ENCODE measurements at regions not wholly inside any gene's neighbourhood (a gene's known extent, or its start where the extent isn't known, plus 50 kb on each side); places are given as distances from the start of the nearest gene placed in this dataset.

- TF ChIP-seq CSRNP3 (CRISPR knock-in tag; IDR thresholded peaks at IDR 0.05) (no peak), TSHZ2 (CRISPR knock-in tag; IDR thresholded peaks at IDR 0.05) (no peak), ZNF70 (CRISPR knock-in tag; IDR thresholded peaks at IDR 0.05) (no peak), ESRRG (CRISPR knock-in tag; IDR thresholded peaks at IDR 0.05) (no peak), OSR1 (CRISPR knock-in tag; IDR thresholded peaks at IDR 0.05) (no peak), TCF4 (CRISPR knock-in tag; IDR thresholded peaks at IDR 0.05; ENCODE audit: borderline replicate concordance) (no peak), ZFP3 (CRISPR knock-in tag; IDR thresholded peaks at IDR 0.05) (no peak), TOX (CRISPR knock-in tag; IDR thresholded peaks at IDR 0.05; ENCODE audit: borderline replicate concordance) (no peak)
Measured at GRCh38 chrX:131826572-131826971, 196.5 kb upstream of the STK26 start.

Measured in SK-N-SH treated with all-trans-retinoic acid at 6 μM for 48 hours (cell line).